AG09319 (cell line): ENCODE measurements at regions not wholly inside any gene's neighbourhood (a gene's known extent, or its start where the extent isn't known, plus 50 kb on each side); places are given as distances from the start of the nearest gene placed in this dataset.
"Not testable (repeated sequence)": the region's sequence is repeated elsewhere in the genome, so short reads cannot be mapped to it uniquely, and the experiment has no call there.

Experiments
- DNase-seq: peaks from one replicate; pipeline ENCODE4 v3.0.0-alpha.2; 2010; ENCODE audit warnings: low read depth; ENCODE audit errors: extremely low read depth
- TF ChIP-seq, protein P1 (sequence below): IDR thresholded peaks from 2 replicates; pipeline ENCODE4 v1.5.1; 2011; ENCODE audit warnings: low read depth, mild to moderate bottlenecking, inconsistent platforms, low read length, moderate library complexity

GRCh38 chr10:56181607-56182006 is 179.5 kb downstream of the ZWINT start:
- TF ChIP-seq, protein P1, sequence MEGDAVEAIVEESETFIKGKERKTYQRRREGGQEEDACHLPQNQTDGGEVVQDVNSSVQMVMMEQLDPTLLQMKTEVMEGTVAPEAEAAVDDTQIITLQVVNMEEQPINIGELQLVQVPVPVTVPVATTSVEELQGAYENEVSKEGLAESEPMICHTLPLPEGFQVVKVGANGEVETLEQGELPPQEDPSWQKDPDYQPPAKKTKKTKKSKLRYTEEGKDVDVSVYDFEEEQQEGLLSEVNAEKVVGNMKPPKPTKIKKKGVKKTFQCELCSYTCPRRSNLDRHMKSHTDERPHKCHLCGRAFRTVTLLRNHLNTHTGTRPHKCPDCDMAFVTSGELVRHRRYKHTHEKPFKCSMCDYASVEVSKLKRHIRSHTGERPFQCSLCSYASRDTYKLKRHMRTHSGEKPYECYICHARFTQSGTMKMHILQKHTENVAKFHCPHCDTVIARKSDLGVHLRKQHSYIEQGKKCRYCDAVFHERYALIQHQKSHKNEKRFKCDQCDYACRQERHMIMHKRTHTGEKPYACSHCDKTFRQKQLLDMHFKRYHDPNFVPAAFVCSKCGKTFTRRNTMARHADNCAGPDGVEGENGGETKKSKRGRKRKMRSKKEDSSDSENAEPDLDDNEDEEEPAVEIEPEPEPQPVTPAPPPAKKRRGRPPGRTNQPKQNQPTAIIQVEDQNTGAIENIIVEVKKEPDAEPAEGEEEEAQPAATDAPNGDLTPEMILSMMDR: no peak

DNA sequence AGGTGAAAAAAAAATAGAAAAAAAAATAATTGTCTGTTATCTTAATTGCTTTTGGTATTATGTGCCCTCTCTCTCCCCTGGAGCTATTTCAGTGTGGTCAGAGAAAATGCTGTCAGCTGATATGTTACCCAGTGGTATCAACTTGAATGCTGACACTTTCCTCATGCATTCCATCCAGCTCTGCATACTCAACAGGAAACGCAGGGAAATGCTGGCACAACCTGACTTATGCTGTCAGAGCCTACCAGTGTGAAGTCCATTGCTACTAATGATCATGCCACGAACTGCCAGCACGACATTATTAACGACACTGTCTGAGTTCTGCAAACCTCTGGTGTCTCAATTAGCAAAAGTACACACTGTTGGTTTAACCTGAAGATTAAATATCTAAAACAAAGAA is 182.8 kb downstream of the ZWINT start:
- no peak for DNase-seq
- TF ChIP-seq, protein P1: no peak

More at GRCh38 chr10:56181607-56182006, 179.5 kb downstream of the ZWINT start:
- DNase-seq: no peak

GRCh38 chr10:56155091-56155513 is 206.0 kb downstream of the ZWINT start:
- DNase-seq: not testable (repeated sequence)

DNA sequence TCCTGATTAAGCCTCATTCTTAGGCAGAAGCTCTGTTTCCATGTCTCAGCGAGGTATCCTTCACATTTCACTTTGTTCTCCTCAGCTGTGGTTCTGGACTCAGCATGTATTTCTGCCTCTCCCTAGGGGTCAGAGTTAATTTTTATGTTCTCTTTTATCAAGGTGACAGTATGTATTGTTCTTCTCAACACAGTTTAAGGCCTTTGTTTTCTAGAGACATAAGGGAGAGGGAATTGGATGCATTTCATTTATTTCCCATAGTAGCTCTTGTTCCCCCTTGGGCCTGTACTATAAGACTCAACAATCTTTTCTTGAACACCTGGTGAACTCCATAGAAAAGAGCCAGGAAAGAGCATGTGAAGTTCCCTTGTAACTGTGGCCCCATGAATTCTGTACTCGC is 214.3 kb downstream of the ZWINT start:
- DNase-seq: no peak
- TF ChIP-seq, protein P1: no peak

GRCh38 chr10:56142092-56142728 is 218.8 kb downstream of the ZWINT start:
- TF ChIP-seq, protein P1: no peak
- no peak for DNase-seq

- TF ChIP-seq, protein P1: no peak
- DNase-seq: no peak
Measured at GRCh38 chr10:56139405-56139804, 221.7 kb downstream of the ZWINT start.

- TF ChIP-seq, protein P1: no peak
- no peak for DNase-seq
Measured at GRCh38 chr10:56135828-56136227, 225.2 kb downstream of the ZWINT start.

GRCh38 chr10:56123247-56123646 is 237.8 kb downstream of the ZWINT start:
- no peak for DNase-seq
- TF ChIP-seq, protein P1: no peak
